ENCODE measurements at regions not wholly inside any gene's neighbourhood (a gene's known extent, or its start where the extent isn't known, plus 50 kb on each side); places are given as distances from the start of the nearest gene placed in this dataset.

- TF ChIP-seq CTCF (IDR thresholded peaks at IDR 0.05), result no peak
- no peak for TF ChIP-seq POLR2A (IDR thresholded peaks at IDR 0.05)
- no peak for TF ChIP-seq EP300 (IDR thresholded peaks at IDR 0.05)
Measured at GRCh38 chr3:168544097-168544957, 448.6 kb upstream of the GOLIM4 start.

Data from ovary (tissue), 3 donors.